ENCODE measurements at regions not wholly inside any gene's neighbourhood (a gene's known extent, or its start where the extent isn't known, plus 50 kb on each side); places are given as distances from the start of the nearest gene placed in this dataset.

- H3K4me3 ChIP-seq (ENCODE audit: low read depth, low read length): no peak overlapping the region
- in situ Hi-C loops (cut with HindIII; ENCODE audit: low sequenced_read_pairs): no loop called here
- DNase-seq (ENCODE audit: low read depth, low spot score): no peak
- TF ChIP-seq CTCF (IDR thresholded peaks at IDR 0.05; ENCODE audit: low read depth, low read length): no peak
Measured at GRCh38 chr9:672851-673250, 168.6 kb upstream of the DMRT1 start.

- H3K4me3 ChIP-seq (ENCODE audit: low read depth, low read length): no peak overlapping the region
- in situ Hi-C loops (cut with HindIII; ENCODE audit: low sequenced_read_pairs): no loop called here
- no peak for TF ChIP-seq CTCF (IDR thresholded peaks at IDR 0.05; ENCODE audit: low read depth, low read length)
- no peak for DNase-seq (ENCODE audit: low read depth, low spot score)
Measured at GRCh38 chr9:673264-673965, 168.1 kb upstream of the DMRT1 start.

GRCh38 chr9:673966-674526 lies 167.5 kb upstream of the DMRT1 start:
- in situ Hi-C loops (cut with HindIII; ENCODE audit: low sequenced_read_pairs): no loop called here
- no peak overlapping the region for H3K4me3 ChIP-seq (ENCODE audit: low read depth, low read length)
- no peak for TF ChIP-seq CTCF (IDR thresholded peaks at IDR 0.05; ENCODE audit: low read depth, low read length)
- DNase-seq (ENCODE audit: low read depth, low spot score): no peak

GRCh38 chr9:675697-676370 lies 165.7 kb upstream of the DMRT1 start:
- no peak for DNase-seq (ENCODE audit: low read depth, low spot score)
- TF ChIP-seq CTCF (IDR thresholded peaks at IDR 0.05; ENCODE audit: low read depth, low read length): no peak
- in situ Hi-C loops (cut with HindIII; ENCODE audit: low sequenced_read_pairs): no loop called here
- H3K4me3 ChIP-seq (ENCODE audit: low read depth, low read length): no peak overlapping the region

- no peak for DNase-seq (ENCODE audit: low read depth, low spot score)
- no peak overlapping the region for H3K4me3 ChIP-seq (ENCODE audit: low read depth, low read length)
- in situ Hi-C loops (cut with HindIII; ENCODE audit: low sequenced_read_pairs): no loop called here
- TF ChIP-seq CTCF (IDR thresholded peaks at IDR 0.05; ENCODE audit: low read depth, low read length): no peak
Measured at GRCh38 chr9:676780-677438, 164.6 kb upstream of the DMRT1 start.

GRCh38 chr9:677461-678097 lies 163.9 kb upstream of the DMRT1 start:
- no peak overlapping the region for H3K4me3 ChIP-seq (ENCODE audit: low read depth, low read length)
- TF ChIP-seq CTCF (IDR thresholded peaks at IDR 0.05; ENCODE audit: low read depth, low read length): no peak
- peak; percentile 46 for DNase-seq (ENCODE audit: low read depth, low spot score)
- in situ Hi-C loops (cut with HindIII; ENCODE audit: low sequenced_read_pairs): no loop called here
